Body of pancreas (tissue), 4 donors: ENCODE measurements at regions not wholly inside any gene's neighbourhood (a gene's known extent, or its start where the extent isn't known, plus 50 kb on each side); places are given as distances from the start of the nearest gene placed in this dataset.

Experiments
- CTCF ChIP-seq, 7 experiments: fragments of 450-650 bp in 4 of 7; fragments of 200-600 bp in 3 of 7; sonication (generic) in 3 of 7; IDR thresholded peaks; one replicate each; pipeline ENCODE4 v1.5.1; 2016 to 2019; ENCODE audit warnings: antibody characterized with exemption in 7 of 7
- POLR2A ChIP-seq, 3 donors: fragments of 450-650 bp; IDR thresholded peaks; one replicate each; pipeline ENCODE4 v1.6.1; 2016; ENCODE audit warnings: antibody characterized with exemption in 3 of 3, mild to moderate bottlenecking in 2 of 3

GRCh38 chr4:3845744-3846429, 79.7 kb downstream of the ADRA2C start:
- no peak for TF ChIP-seq POLR2A (IDR thresholded peaks at IDR 0.05)
- TF ChIP-seq CTCF (IDR thresholded peaks at IDR 0.05): no peak
